A549 (cell line): ENCODE measurements at regions not wholly inside any gene's neighbourhood (a gene's known extent, or its start where the extent isn't known, plus 50 kb on each side); places are given as distances from the start of the nearest gene placed in this dataset.

Experiments used
- ATAC-seq, 2 experiments: fragments of 200-7000 bp in 1 of 2; fragments of >200 bp in 1 of 2; cut with Nextera tagmentation in 1 of 2; cut with Tn5 transposase in 1 of 2; 3 replicates each; pipeline versions ENCODE4 v1.8.0 to v1.9.1; 2018 to 2020; ENCODE audit warnings: mild to moderate bottlenecking in 1 of 2, moderate library complexity in 1 of 2
- CTCF ChIA-PET: fragments of 300-600 bp; sonication (Branson Sonifier 250); formaldehyde crosslinking; extraction: SDS; loops from one replicate; lab custom pipeline; 2021; ENCODE audit warnings: antibody characterized with exemption, inconsistent platforms; lab: Yijun Ruan, JAX
- POLR2A ChIA-PET: fragments of 350-600 bp; formaldehyde crosslinking; extraction: SDS; loops from one replicate; lab custom pipeline; 2021; ENCODE audit warnings: antibody characterized with exemption, inconsistent platforms; lab: Yijun Ruan, JAX
- DNase-seq, 2 experiments: peaks; one replicate each; pipeline versions ENCODE4 v3.0.0 to v3.0.0-alpha.2; 2011 to 2016; ENCODE audit warnings: low read depth in 1 of 2, low spot score in 1 of 2
- FAIRE-seq: peaks from 2 replicates; lab custom pipeline; 2011; peaks lifted over from hg19 to GRCh38; lab: Jason Lieb, UNC
- H3K27ac ChIP-seq, 2 experiments: fragments of >200 bp; sonication (Bioruptor Twin); formaldehyde crosslinking; 3 replicates each; pipeline ENCODE4 v1.5.1; 2016 to 2017
- H3K4me1 ChIP-seq: fragments of >200 bp; sonication (Bioruptor Twin); formaldehyde crosslinking; 3 replicates; pipeline ENCODE4 v1.6.1; 2016
- H3K4me2 ChIP-seq: fragments of >200 bp; sonication (Bioruptor Twin); formaldehyde crosslinking; 3 replicates; pipeline ENCODE4 v1.6.1; 2016
- H3K4me3 ChIP-seq: fragments of >200 bp; sonication (Bioruptor Twin); formaldehyde crosslinking; 3 replicates; pipeline ENCODE4 v1.5.1; 2016
- H3K9me3 ChIP-seq: fragments of >200 bp; sonication (Bioruptor Twin); formaldehyde crosslinking; 3 replicates; pipeline ENCODE4 v1.6.1; 2016
- ATOH8 ChIP-seq: fragments of 250-450 bp; sonication (Bioruptor Pico); IDR thresholded peaks from 2 replicates; pipeline ENCODE4 v1.5.0; 2020; ENCODE audit warnings: low read depth, mild to moderate bottlenecking, moderate library complexity
- BCL3 ChIP-seq: fragments of >200 bp; sonication (Bioruptor Twin); formaldehyde crosslinking; IDR thresholded peaks from 3 replicates; pipeline ENCODE4 v1.6.1; 2016
- CBX2 ChIP-seq: fragments of 200-600 bp; sonication (generic); IDR thresholded peaks from 2 replicates; pipeline ENCODE4 v1.6.1; 2016; ENCODE audit warnings: low read depth, mild to moderate bottlenecking, borderline replicate concordance
- CBX8 ChIP-seq: fragments of 200-600 bp; sonication (generic); IDR thresholded peaks from 2 replicates; pipeline ENCODE4 v1.6.1; 2016
- CTCF ChIP-seq: fragments of >200 bp; sonication (Bioruptor Twin); formaldehyde crosslinking; IDR thresholded peaks from 3 replicates; pipeline ENCODE4 v1.5.1; 2016
- E2F6 ChIP-seq: IDR thresholded peaks from 2 replicates; pipeline ENCODE4 v1.6.1; 2012; ENCODE audit warnings: low read depth, borderline replicate concordance
- EP300 ChIP-seq, 2 experiments: fragments of >200 bp; sonication (Bioruptor Twin); formaldehyde crosslinking; IDR thresholded peaks; 2 replicates in 1 of 2; 3 replicates in 1 of 2; pipeline ENCODE4 v1.6.1; 2016 to 2017
- ESRRA ChIP-seq: fragments of 150-350 bp; IDR thresholded peaks from 2 replicates; pipeline ENCODE4 v1.6.1; 2014; ENCODE audit warnings: mild to moderate bottlenecking, low read length, borderline replicate concordance
- HDAC2 ChIP-seq: fragments of 200-600 bp; sonication (generic); IDR thresholded peaks from 2 replicates; pipeline ENCODE4 v1.6.1; 2016
- HES2 ChIP-seq: fragments of >200 bp; sonication (Bioruptor Twin); formaldehyde crosslinking; IDR thresholded peaks from 2 replicates; pipeline ENCODE4 v1.6.1; 2016
- HOXB5 ChIP-seq: fragments of 250-450 bp; sonication (Bioruptor Pico); IDR thresholded peaks from 2 replicates; pipeline ENCODE4 v1.5.0; 2020; ENCODE audit warnings: mild to moderate bottlenecking, moderate library complexity
- JUNB ChIP-seq: fragments of >200 bp; sonication (Bioruptor Twin); formaldehyde crosslinking; IDR thresholded peaks from 2 replicates; pipeline ENCODE4 v1.6.1; 2016
- MAFK ChIP-seq: fragments of 450-650 bp; IDR thresholded peaks from 2 replicates; pipeline ENCODE4 v1.6.1; 2014; ENCODE audit not compliant: partially characterized antibody
- MAZ ChIP-seq: fragments of 150-350 bp; IDR thresholded peaks from 2 replicates; pipeline ENCODE4 v1.6.1; 2014; ENCODE audit warnings: antibody characterized with exemption, low read depth, low read length, borderline replicate concordance
- NFE2L2 ChIP-seq: fragments of 150-350 bp; conservative IDR thresholded peaks from 2 replicates; pipeline ENCODE4 v1.6.1; 2014; ENCODE audit warnings: low read length
- NPAS2 ChIP-seq: fragments of 250-450 bp; sonication (Bioruptor Pico); IDR thresholded peaks from 2 replicates; pipeline ENCODE4 v1.8.0; 2022; ENCODE audit warnings: mild to moderate bottlenecking, moderate library complexity, borderline replicate concordance
- NR3C1 ChIP-seq: fragments of >200 bp; sonication (Bioruptor Twin); formaldehyde crosslinking; IDR thresholded peaks from 3 replicates; pipeline ENCODE4 v1.6.1; 2017
- PBX3 ChIP-seq: IDR thresholded peaks from 2 replicates; pipeline ENCODE4 v1.6.1; 2012
- RFX5 ChIP-seq: fragments of 450-650 bp; IDR thresholded peaks from 2 replicates; pipeline ENCODE4 v1.7.1; 2014; ENCODE audit warnings: antibody characterized with exemption, mild to moderate bottlenecking, moderate library complexity
- RNF2 ChIP-seq: fragments of 200-600 bp; sonication (generic); IDR thresholded peaks from 2 replicates; pipeline ENCODE4 v1.6.1; 2016; ENCODE audit warnings: low read depth, mild to moderate bottlenecking, antibody characterized with exemption, moderate library complexity, borderline replicate concordance
- SREBF2 ChIP-seq: fragments of 450-650 bp; IDR thresholded peaks from 2 replicates; pipeline ENCODE4 v1.6.1; 2014; ENCODE audit warnings: mild to moderate bottlenecking, moderate library complexity
- TP53 ChIP-seq: fragments of 250-450 bp; sonication (Bioruptor Pico); IDR thresholded peaks from 2 replicates; pipeline ENCODE4 v1.5.0; 2021; ENCODE audit warnings: mild to moderate bottlenecking, moderate library complexity
- ZC3H11A ChIP-seq: fragments of 450-650 bp; IDR thresholded peaks from 2 replicates; pipeline ENCODE4 v1.6.1; 2014; ENCODE audit warnings: antibody characterized with exemption, mild to moderate bottlenecking
- ZFP36 ChIP-seq: fragments of 450-650 bp; IDR thresholded peaks from 2 replicates; pipeline ENCODE4 v1.6.1; 2014; ENCODE audit warnings: borderline replicate concordance; ENCODE audit not compliant: partially characterized antibody
- ZNF302 ChIP-seq: fragments of 250-450 bp; sonication (Bioruptor Pico); IDR thresholded peaks from 2 replicates; pipeline ENCODE4 v1.9.0; 2021; ENCODE audit warnings: inconsistent platforms, mild to moderate bottlenecking, moderate library complexity
- WGBS: methylation state at CpG from one replicate; pipeline ENCODE4 v1.1.6; 2017; ENCODE audit errors: missing lambda C conversion rate; 5-methylcytosine and 5-hydroxymethylcytosine counted together

GRCh38 chr3:165440380-165440779 is 244.2 kb upstream of the SLITRK3 start:
- H3K9me3 ChIP-seq: no peaks in the 10 kb centered on the region; the same call in 2 of the 3 replicates
- H3K4me3 ChIP-seq: no peak overlapping the region
- ATAC-seq (no peak), DNase-seq (no peak), FAIRE-seq (no peak)
- no peak overlapping the region for H3K4me2 ChIP-seq
- ChIA-PET POLR2A (no interaction called here), CTCF (no interaction called here)
- 78% methylated on average over 2 of the region's 2 CpGs for WGBS
- TF ChIP-seq ZC3H11A (no peak), TP53 (CRISPR knock-in tag) (no peak), HOXB5 (CRISPR knock-in tag) (no peak), RFX5 (no peak), HES2 (no peak), CBX8 (no peak), RNF2 (no peak), JUNB (no peak), BCL3 (no peak), ESRRA (no peak), ATOH8 (CRISPR knock-in tag) (no peak), PBX3 (no peak), ZNF302 (no peak), MAFK (no peak), E2F6 (no peak), NFE2L2 (no peak), HDAC2 (no peak), CTCF (no peak)
- H3K4me1 ChIP-seq: no peaks in the 10 kb centered on the region
- no peak overlapping the region for H3K27ac ChIP-seq

GRCh38 chr3:165439765-165440164 is 243.6 kb upstream of the SLITRK3 start:
- CTCF ChIA-PET: no interaction called here
- 14% methylated on average over 2 of the region's 2 CpGs for WGBS
- H3K4me3 ChIP-seq: no peak overlapping the region
- no peak for ATAC-seq
- H3K9me3 ChIP-seq: no peaks in the 10 kb centered on the region; the same call in 2 of the 3 replicates
- FAIRE-seq: no peak
- no peak for DNase-seq
- TF ChIP-seq RFX5 (no peak), NR3C1 (no peak), EP300 (IDR thresholded peaks at IDR 0.05) (no peak), CBX2 (no peak), ZFP36 (no peak), JUNB (no peak), NPAS2 (CRISPR knock-in tag) (no peak), ESRRA (no peak), MAZ (no peak), SREBF2 (no peak), HDAC2 (no peak)
- TF ChIP-seq, all 56 proteins: peak for 0
- POLR2A ChIA-PET: no interaction called here
- Histone ChIP-seq H3K4me2 (peak overlapping the region; percentile 4; the same call in 2 of the 3 replicates), H3K4me1 (no peaks in the 10 kb centered on the region), H3K27ac (no peak overlapping the region; a peak in 1 of 6 replicates)
